ENCODE measurements at regions not wholly inside any gene's neighbourhood (a gene's known extent, or its start where the extent isn't known, plus 50 kb on each side); places are given as distances from the start of the nearest gene placed in this dataset.

- TF ChIP-seq POLR2A (IDR thresholded peaks at IDR 0.05; ENCODE audit: low read length): no peak
- no peak for TF ChIP-seq GATA1 (IDR thresholded peaks at IDR 0.05; ENCODE audit: low read depth, low read length)
- DNase-seq: no peak
These were observed 57.5 kb downstream of the RPL27A start for GRCh38 chr11:8740129-8740528.

- no peak for DNase-seq
- TF ChIP-seq POLR2A (IDR thresholded peaks at IDR 0.05; ENCODE audit: low read length) (no peak), GATA1 (IDR thresholded peaks at IDR 0.05; ENCODE audit: low read depth, low read length) (no peak)
These were observed 61.8 kb downstream of the RPL27A start for GRCh38 chr11:8744423-8744822.

DNA sequence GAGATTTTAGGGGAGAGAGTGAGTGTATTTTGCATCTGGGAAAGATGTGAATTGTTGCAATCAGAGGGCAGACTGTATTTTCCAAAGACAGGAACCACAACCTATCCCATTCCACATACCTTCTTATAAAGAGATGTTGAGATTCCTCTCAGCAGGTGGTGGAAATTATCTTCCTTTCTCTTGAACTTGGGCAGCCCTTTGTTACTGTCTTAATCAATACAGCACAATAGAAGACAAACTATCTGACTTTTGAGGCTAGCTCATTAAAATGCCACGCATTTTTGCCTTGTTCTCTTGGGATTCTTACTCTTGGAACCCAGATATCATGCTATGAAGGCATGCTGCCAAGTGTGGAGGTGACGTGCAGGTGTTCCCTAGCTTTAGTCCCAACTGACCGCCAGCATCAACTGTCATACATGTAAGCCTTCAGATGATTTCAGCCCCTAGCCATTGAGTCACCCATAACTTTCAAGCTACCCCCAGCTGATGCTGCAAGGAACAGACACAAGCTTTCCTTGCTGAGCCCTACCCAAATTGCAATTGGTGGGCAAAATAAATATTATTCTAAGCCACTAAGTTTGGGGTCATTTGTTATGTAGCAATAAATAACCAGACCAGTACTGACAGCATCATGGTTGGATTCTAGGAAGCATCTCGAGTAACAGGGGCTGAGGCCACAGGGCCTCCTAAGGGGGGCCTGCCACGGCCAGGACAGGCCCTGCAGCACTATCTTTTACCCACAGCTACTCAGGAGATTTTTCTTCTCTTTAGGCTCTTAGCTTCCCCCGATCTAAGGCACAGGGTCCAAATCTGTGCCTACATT lies 63.0 kb downstream of the RPL27A start:
- no peak for DNase-seq
- TF ChIP-seq GATA1 (IDR thresholded peaks at IDR 0.05; ENCODE audit: low read depth, low read length) (no peak), POLR2A (IDR thresholded peaks at IDR 0.05; ENCODE audit: low read length) (no peak)

GRCh38 chr11:8746331-8746974 lies 63.9 kb downstream of the RPL27A start:
- DNase-seq: no peak
- TF ChIP-seq POLR2A (IDR thresholded peaks at IDR 0.05; ENCODE audit: low read length): no peak
- TF ChIP-seq GATA1 (IDR thresholded peaks at IDR 0.05; ENCODE audit: low read depth, low read length): no peak

DNA sequence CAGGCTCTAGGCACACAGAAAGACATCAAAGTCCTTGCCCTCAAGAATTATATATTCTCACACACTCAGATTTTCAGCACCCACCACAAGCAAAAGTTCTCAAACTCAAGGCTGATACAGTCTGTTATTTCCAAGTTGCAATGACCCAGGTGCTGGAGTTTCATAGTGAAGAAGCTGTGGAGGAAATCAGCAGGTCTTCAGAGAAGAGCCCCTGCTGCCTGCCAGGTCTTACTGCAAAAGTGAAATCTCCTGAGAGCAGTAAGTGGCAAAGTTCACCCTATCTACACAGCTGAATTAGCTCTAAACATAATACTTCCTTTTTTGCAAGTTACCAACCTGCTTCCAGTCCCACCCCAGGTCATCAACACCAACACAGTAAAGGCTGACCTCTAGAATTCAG lies 64.6 kb downstream of the RPL27A start:
- no peak for DNase-seq
- TF ChIP-seq GATA1 (IDR thresholded peaks at IDR 0.05; ENCODE audit: low read depth, low read length) (no peak), POLR2A (IDR thresholded peaks at IDR 0.05; ENCODE audit: low read length) (no peak)

DNA sequence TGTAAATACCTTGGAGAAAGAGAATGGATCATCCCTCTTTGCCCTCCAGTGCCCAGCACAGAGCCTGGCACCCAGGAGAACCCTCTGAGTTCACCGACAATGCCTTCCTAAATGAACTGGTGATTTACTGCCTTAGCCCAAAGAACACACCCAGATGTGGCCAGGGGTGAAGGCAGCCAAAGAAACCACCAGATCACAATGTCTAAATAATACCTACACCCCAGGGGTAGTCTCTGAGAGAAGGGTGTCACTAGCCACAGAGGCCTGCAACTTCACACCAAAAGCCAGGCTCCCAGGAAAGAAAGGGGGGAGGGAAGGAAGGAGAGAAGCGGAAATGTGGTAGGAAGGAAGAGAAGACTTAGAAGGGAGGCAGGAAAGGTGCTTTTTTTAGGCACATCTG lies 65.7 kb downstream of the RPL27A start:
- DNase-seq: no peak
- no peak for TF ChIP-seq POLR2A (IDR thresholded peaks at IDR 0.05; ENCODE audit: low read length)
- no peak for TF ChIP-seq GATA1 (IDR thresholded peaks at IDR 0.05; ENCODE audit: low read depth, low read length)

GRCh38 chr11:8749202-8749601 lies 66.6 kb downstream of the RPL27A start:
- no peak for DNase-seq
- TF ChIP-seq POLR2A (IDR thresholded peaks at IDR 0.05; ENCODE audit: low read length) (no peak), GATA1 (IDR thresholded peaks at IDR 0.05; ENCODE audit: low read depth, low read length) (no peak)

DNA sequence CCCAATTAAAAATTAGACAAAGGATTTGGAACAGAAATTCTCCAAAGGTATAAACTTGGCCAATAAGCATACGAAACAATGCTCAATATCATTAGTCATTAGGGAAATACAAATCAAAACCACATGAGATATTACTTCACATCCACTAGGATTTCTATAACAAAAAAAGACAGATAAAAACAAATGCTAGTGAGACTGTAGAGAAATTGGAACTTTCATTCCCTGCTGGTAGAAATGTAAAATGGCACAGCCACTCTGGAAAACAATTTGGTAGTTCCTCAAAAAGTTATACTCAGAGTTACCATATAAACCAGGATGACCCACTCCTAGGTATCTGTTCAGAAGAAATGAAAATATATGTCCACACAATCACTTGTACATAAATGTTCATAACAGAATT lies 71.6 kb downstream of the RPL27A start:
- TF ChIP-seq POLR2A (IDR thresholded peaks at IDR 0.05; ENCODE audit: low read length): no peak
- no peak for TF ChIP-seq GATA1 (IDR thresholded peaks at IDR 0.05; ENCODE audit: low read depth, low read length)
- DNase-seq: no peak

GRCh38 chr11:8756201-8756600 lies 73.6 kb downstream of the RPL27A start:
- TF ChIP-seq POLR2A (IDR thresholded peaks at IDR 0.05; ENCODE audit: low read length) (no peak), GATA1 (IDR thresholded peaks at IDR 0.05; ENCODE audit: low read depth, low read length) (no peak)
- DNase-seq: no peak

DNA sequence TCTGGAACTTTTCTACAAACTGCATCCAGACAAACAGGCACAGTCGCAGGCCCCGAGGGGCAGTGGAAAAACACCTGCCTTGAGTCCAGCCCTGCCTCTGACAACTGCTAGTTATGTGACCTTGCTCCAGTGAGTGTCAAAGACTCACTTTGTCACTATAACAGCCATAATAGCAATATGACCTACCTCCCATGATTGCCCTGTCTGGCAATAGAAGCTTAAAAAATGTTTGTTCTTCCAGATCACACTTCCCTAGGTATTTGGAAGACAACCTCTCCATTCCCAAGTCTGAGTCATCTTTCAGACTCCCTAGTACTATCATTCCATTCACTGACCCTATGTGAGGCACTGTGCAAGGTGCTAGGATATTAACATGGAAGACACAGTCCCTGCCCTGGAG lies 74.5 kb downstream of the RPL27A start:
- TF ChIP-seq GATA1 (IDR thresholded peaks at IDR 0.05; ENCODE audit: low read depth, low read length) (no peak), POLR2A (IDR thresholded peaks at IDR 0.05; ENCODE audit: low read length) (no peak)

DNA sequence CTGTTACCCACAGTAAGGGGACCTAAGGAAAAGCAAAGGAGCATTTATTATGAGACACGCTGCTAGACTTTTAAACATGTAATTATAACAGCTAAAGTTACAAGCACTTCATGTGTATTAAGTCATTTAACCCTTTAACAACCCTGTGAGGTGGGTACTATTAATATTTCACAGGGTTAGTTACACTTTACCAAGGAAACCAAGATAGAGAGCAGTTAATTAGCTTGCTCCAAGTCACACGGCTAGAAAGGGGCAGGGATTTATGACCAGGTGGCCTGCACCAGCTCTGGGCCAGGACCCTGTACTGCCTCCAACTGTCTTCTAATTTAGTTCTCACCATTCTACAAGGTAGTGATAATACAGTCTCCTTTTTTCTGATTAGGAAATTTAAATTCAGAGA lies 74.9 kb downstream of the RPL27A start:
- no peak for DNase-seq
- TF ChIP-seq GATA1 (IDR thresholded peaks at IDR 0.05; ENCODE audit: low read depth, low read length): no peak
- TF ChIP-seq POLR2A (IDR thresholded peaks at IDR 0.05; ENCODE audit: low read length): no peak

More for the DNA sequence above, 74.5 kb downstream of the RPL27A start:
- DNase-seq: no peak

GRCh38 chr11:8758619-8759169 lies 76.1 kb downstream of the RPL27A start:
- no peak for DNase-seq
- TF ChIP-seq GATA1 (IDR thresholded peaks at IDR 0.05; ENCODE audit: low read depth, low read length) (no peak), POLR2A (IDR thresholded peaks at IDR 0.05; ENCODE audit: low read length) (no peak)

GRCh38 chr11:8759634-8760033 lies 77.0 kb downstream of the RPL27A start:
- TF ChIP-seq GATA1 (IDR thresholded peaks at IDR 0.05; ENCODE audit: low read depth, low read length) (no peak), POLR2A (IDR thresholded peaks at IDR 0.05; ENCODE audit: low read length) (no peak)

DNA sequence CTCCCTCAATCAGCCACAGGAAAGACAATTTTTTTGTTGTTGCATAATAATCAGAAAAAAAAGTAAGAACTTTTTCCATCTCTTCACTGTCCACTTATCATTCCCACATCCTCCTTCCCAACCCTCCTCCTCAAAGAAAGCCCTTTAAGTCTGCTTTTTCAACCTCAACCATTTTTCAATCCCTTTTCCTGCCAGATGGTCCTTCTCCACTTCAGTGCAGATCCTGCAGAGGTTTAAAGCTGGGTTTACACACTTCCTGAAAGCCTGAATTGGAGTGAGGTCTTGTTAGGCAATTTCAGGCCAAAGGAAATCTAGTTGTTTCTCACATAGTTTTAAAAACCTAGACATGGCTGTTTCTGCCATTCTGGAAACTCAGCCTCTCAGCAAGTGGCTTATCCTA lies 78.3 kb downstream of the RPL27A start:
- no peak for TF ChIP-seq GATA1 (IDR thresholded peaks at IDR 0.05; ENCODE audit: low read depth, low read length)
- DNase-seq: no peak

More at GRCh38 chr11:8759634-8760033, 77.0 kb downstream of the RPL27A start:
- DNase-seq: no peak
